Heart left ventricle (tissue), 16 donors: ENCODE measurements at regions not wholly inside any gene's neighbourhood (a gene's known extent, or its start where the extent isn't known, plus 50 kb on each side); places are given as distances from the start of the nearest gene placed in this dataset.

ENCODE experiments used
- ATAC-seq, 4 donors: fragments of 200-7000 bp; cut with Tn5 transposase; one replicate each; pipeline ENCODE4 v1.9.1; 2020 to 2022; ENCODE audit warnings: moderate library complexity in 4 of 4, mild to moderate bottlenecking in 3 of 4, moderate number of reproducible peaks in 1 of 4
- DNase-seq, 5 donors: peaks; one replicate each; pipeline ENCODE4 v3.0.0-alpha.2; 2020
- H3K27ac ChIP-seq, 12 donors: fragments of 200-600 bp; sonication (generic) in 4 of 12; one replicate each; pipeline versions ENCODE4 v1.5.0 to v1.8.0; 2016 to 2022; ENCODE audit warnings: mild to moderate bottlenecking in 2 of 12
- H3K27me3 ChIP-seq, 9 donors: fragments of 200-600 bp; sonication (generic) in 2 of 9; one replicate each; pipeline versions ENCODE4 v1.5.1 to v1.8.0; 2016 to 2022; ENCODE audit warnings: mild to moderate bottlenecking in 3 of 9
- H3K36me3 ChIP-seq, 9 donors: fragments of 200-600 bp; sonication (generic) in 2 of 9; one replicate each; pipeline versions ENCODE4 v1.5.0 to v1.8.0; 2018 to 2022; ENCODE audit warnings: mild to moderate bottlenecking in 2 of 9
- H3K4me1 ChIP-seq, 12 donors: fragments of 200-600 bp; sonication (generic) in 4 of 12; one replicate each; pipeline versions ENCODE4 v1.5.0 to v1.8.0; 2016 to 2022; ENCODE audit warnings: mild to moderate bottlenecking in 3 of 12
- H3K4me3 ChIP-seq, 12 donors: fragments of 200-600 bp; sonication (generic) in 4 of 12; one replicate each; pipeline versions ENCODE4 v1.5.0 to v1.8.0; 2017 to 2022; ENCODE audit warnings: mild to moderate bottlenecking in 9 of 12, moderate library complexity in 4 of 12
- H3K9me3 ChIP-seq, 12 donors: fragments of 200-600 bp; sonication (generic) in 4 of 12; one replicate each; pipeline versions ENCODE4 v1.5.0 to v1.8.0; 2016 to 2022; ENCODE audit warnings: mild to moderate bottlenecking in 1 of 12
- CTCF ChIP-seq, 12 donors: fragments of 200-600 bp; sonication (generic) in 4 of 12; IDR thresholded peaks; one replicate each; pipeline versions ENCODE4 v1.5.0 to v1.8.0; 2018 to 2022; ENCODE audit warnings: antibody characterized with exemption in 12 of 12, mild to moderate bottlenecking in 5 of 12
- POLR2A ChIP-seq, 2 donors: fragments of 450-650 bp; IDR thresholded peaks; one replicate each; pipeline ENCODE4 v1.6.1; 2017; ENCODE audit warnings: antibody characterized with exemption in 2 of 2, mild to moderate bottlenecking in 2 of 2, moderate library complexity in 2 of 2
- WGBS, 4 donors: extraction: QIAGEN DNeasy Blood & Tissue Kit in 2 of 4; methylation state at CpG; one replicate each; pipeline versions ENCODE4 v1.1.5 to v1.1.7; 2013 to 2018; 5-methylcytosine and 5-hydroxymethylcytosine counted together
- intact Hi-C, 10 donors: fragments of 100-400 bp; cut with DNase I; formaldehyde crosslinking; loops; one replicate each; pipeline versions ENCODE4 v1.11.1 to v1.14.2; 2022
- donor health status: ischemic (EF 13 %, LVEDD 7.1; RV severe dilation, severe dysfunction).
- donor health status: healthy with polysubstance abuse.
- donor health status: DM: no; HTN: yes; CAD: no.
- donor health status: DM: no; HTN: no; CAD: no.
- donor health status: ischemic (EF 25% LVEDD 6.9; RV normal size, moderate dysfunction).
- donor health status: ischemic (EF 25% LVEDD 5.7; RV mildly dilated, moderate dysfunction).
- donor health status: healthy.
- donor health status: DM: yes; HTN: yes; CAD: no.
- donor health status: ischemic (EF 35%, LVEDD 5.7; RV mildly dilated, moderate dysfunction).
- donor health status: nonischemic (EF 11% LVEDD 7.7; RV severe dilation, severe dysfunction).
- donor health status: DM: yes; HTN: yes; CAD: no.
- donor health status: PGD.
- donor health status: ischemic (EF 29% LVEDD 5.4; RV normal size, mild dysfunction).
- donor health status: nonischemic (EF 23%, LVEDD 6.1; RV moderate dilation, normal function).

GRCh38 chr2:43136876-43137275, 89.5 kb downstream of the ZFP36L2 start:
- TF ChIP-seq POLR2A (IDR thresholded peaks at IDR 0.05) = no peak
- TF ChIP-seq CTCF (IDR thresholded peaks at IDR 0.05) = no peak
- Histone ChIP-seq H3K9me3 (no peaks in the 10 kb centered on the region), H3K4me1 (peaks cover 0 to 89% (median 29%) of the 10 kb centered on the region in 12 donors), H3K36me3 (no peaks in the 10 kb centered on the region), H3K27ac (peak overlapping the region in 3 of 12 donors; percentile 29 to 94 (median 40)), H3K4me3 (no peak overlapping the region), H3K27me3 (no peaks in the 10 kb centered on the region)
- 81 to 99% (median 94%) methylated on average over 10 of the region's 10 CpGs for WGBS, 4 donors
- DNase-seq (peak in 1 of 5 donors; percentile 26), ATAC-seq (no peak)
- intact Hi-C loops = loop anchor here in 1 of 10 donors (10.0 kb wide), 1 partner anchor 348 kb away; no protein-coding TSS in a partner anchor

DNA sequence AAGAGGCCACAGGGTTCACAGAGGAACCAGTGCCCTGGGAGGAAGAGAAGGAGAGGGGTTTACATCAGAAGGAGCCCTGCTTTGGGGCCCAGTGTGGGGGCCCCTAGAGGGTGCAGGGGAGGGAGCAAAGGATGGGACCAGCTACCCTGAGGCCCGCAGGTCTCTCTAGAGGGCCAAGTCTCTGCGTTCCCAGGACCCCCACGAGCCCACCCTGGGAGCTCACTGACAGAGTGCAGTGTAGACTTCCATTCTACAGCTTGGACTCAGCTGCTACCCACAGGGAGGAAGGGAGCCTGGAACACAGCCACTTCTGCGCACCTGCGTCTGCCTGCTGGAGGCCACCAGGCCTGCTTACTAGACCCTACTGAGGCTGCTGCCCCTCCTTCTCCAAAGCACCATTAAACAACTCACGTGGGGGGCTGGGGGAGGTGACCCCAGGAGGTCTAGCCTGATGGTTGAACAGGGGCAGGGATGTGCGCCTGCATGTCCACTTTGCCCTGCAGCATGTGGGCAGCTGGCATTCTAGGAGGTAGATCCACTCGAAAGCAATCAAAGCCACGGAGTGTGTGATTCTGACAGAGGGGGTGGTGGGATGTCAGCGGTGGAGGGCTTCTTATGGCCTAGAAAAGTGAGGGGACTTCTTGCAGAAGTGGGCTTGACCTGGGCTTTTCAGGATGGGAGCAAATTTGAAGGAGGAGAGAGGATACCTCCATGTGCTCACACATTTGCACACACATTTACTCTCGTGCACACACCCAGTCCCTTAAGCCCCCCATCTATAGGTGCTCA, 90.2 kb downstream of the ZFP36L2 start:
- intact Hi-C loops = loop anchor here in 1 of 10 donors (10.0 kb wide), 1 partner anchor 349 kb away; no protein-coding TSS in a partner anchor
- DNase-seq = peak in 1 of 5 donors; percentile 18
- Histone ChIP-seq H3K36me3 (no peaks in the 10 kb centered on the region), H3K4me3 (no peak overlapping the region), H3K9me3 (no peaks in the 10 kb centered on the region), H3K4me1 (peaks cover under 1 to 96% (median 35%) of the 10 kb centered on the region in 12 donors), H3K27me3 (no peaks in the 10 kb centered on the region), H3K27ac (peak overlapping the region in 10 of 12 donors; percentile 1 to 94 (median 35))
- ATAC-seq = no peak
- TF ChIP-seq POLR2A (IDR thresholded peaks at IDR 0.05) (no peak), CTCF (IDR thresholded peaks at IDR 0.05) (no peak)
- 78 to 99% (median 89%) methylated on average over 10 to 11 of the region's 11 CpGs for WGBS, 4 donors

DNA sequence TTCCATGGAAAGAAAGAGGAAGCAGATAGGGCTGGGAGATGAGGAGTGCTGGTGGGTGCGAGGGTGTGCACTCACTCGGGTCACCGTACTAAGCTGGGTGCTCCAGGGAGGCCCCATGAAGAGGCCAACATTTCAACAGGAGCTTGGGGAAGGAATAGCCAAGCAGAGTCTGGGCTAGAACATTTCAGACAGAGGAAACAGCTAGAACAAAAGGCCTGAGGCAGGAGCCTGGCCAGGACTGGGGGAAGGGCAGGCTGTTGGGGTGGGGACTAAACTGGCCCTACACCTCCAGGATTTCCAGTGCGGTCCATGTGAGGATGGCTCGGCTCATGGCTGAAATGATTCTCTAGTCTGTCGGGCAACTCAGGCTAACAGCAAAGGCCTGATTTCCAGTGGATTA, 90.8 kb downstream of the ZFP36L2 start:
- peak in 1 of 4 donors; percentile 34 for ATAC-seq
- TF ChIP-seq POLR2A (IDR thresholded peaks at IDR 0.05) = no peak
- TF ChIP-seq CTCF (IDR thresholded peaks at IDR 0.05) = no peak
- Histone ChIP-seq H3K4me3 (no peak overlapping the region), H3K36me3 (no peaks in the 10 kb centered on the region), H3K9me3 (no peaks in the 10 kb centered on the region), H3K27me3 (no peaks in the 10 kb centered on the region), H3K4me1 (peaks cover 7 to 97% (median 39%) of the 10 kb centered on the region in 12 donors), H3K27ac (peak overlapping the region in 10 of 12 donors; percentile 14 to 94 (median 36))
- peak in 3 of 5 donors; percentile 50 to 60 (median 60) for DNase-seq
- intact Hi-C loops = loop anchor here in 1 of 10 donors (10.0 kb wide), 1 partner anchor 349 kb away; no protein-coding TSS in a partner anchor
- 55 to 64% (median 61%) methylated on average over 6 of the region's 6 CpGs for WGBS, 4 donors

DNA sequence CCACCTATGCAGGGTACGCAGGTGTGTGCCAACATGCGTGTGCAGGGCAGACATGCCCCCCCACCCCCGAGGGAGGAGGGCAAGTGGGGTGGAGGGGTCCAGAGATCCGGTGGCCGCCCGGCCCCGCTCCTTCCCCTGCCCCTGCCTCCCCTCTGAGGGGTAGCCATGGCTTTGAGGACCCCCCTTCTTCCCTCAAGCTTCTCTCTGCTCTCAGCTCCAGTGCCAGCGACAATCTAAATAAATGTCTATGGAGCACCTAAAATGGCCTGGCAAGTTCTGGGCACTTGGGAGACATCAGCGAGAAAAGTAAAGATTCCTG, 91.9 kb downstream of the ZFP36L2 start:
- 83 to 92% (median 88%) methylated on average over 2 to 9 of the region's 9 CpGs for WGBS, 4 donors

More for the DNA sequence above, 91.9 kb downstream of the ZFP36L2 start:
- peak overlapping the region in 3 of 12 donors; percentile 22 to 94 (median 27) for H3K27ac ChIP-seq
- DNase-seq = no peak
- intact Hi-C loops = loop anchor here in 4 of 10 donors (5.0 to 10.0 kb wide), 6 partner anchors 93 to 353 kb away; partner anchors contain the start of gene ZFP36L2 (in 2 of the 4)
- peaks cover 7 to 97% (median 40%) of the 10 kb centered on the region in 12 donors for H3K4me1 ChIP-seq
- no peak overlapping the region for H3K4me3 ChIP-seq
- no peaks in the 10 kb centered on the region for H3K9me3 ChIP-seq
- no peaks in the 10 kb centered on the region for H3K27me3 ChIP-seq
- H3K36me3 ChIP-seq = no peaks in the 10 kb centered on the region
- TF ChIP-seq POLR2A (IDR thresholded peaks at IDR 0.05) (no peak), CTCF (IDR thresholded peaks at IDR 0.05) (no peak)
- no peak for ATAC-seq
